ENCODE measurements at regions not wholly inside any gene's neighbourhood (a gene's known extent, or its start where the extent isn't known, plus 50 kb on each side); places are given as distances from the start of the nearest gene placed in this dataset.

DNA sequence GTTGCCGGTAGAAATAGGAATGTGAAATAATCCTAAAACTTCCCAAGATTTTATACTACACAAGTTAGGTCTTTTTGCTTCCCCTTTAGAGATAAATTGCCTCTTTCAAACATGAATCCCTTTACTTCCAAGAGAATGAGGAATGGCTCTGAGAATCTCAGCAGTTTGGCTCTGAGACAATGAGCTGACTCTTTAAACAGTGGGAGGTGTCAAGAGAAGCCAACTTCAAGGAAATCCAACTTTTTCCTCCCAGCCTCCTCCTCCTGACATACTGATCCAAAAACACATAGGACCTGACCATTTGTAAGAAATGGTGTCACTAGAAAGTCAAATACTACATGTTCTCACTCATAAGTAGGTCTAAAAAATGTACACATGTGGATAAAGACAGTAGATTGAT lies 154.2 kb downstream of the ALDH8A1 start:
- TF ChIP-seq CTCF (IDR thresholded peaks at IDR 0.05) (no peak), POLR2AphosphoS5 (IDR thresholded peaks at IDR 0.05) (no peak)

Measured in prostate gland (tissue), 2 donors.